Panc1 (cell line): ENCODE measurements at regions not wholly inside any gene's neighbourhood (a gene's known extent, or its start where the extent isn't known, plus 50 kb on each side); places are given as distances from the start of the nearest gene placed in this dataset.

Experiments used
- CTCF ChIP-seq: fragments of 450-650 bp; IDR thresholded peaks from 2 replicates; pipeline ENCODE4 v1.5.1; 2017; ENCODE audit warnings: mild to moderate bottlenecking
- REST ChIP-seq, 2 experiments: IDR thresholded peaks; 2 replicates each; pipeline ENCODE4 v1.6.1; 2011 to 2012; ENCODE audit warnings: low read depth in 2 of 2, control low read depth in 1 of 2, low read length in 1 of 2, mild to moderate bottlenecking in 1 of 2, moderate library complexity in 1 of 2; ENCODE audit not compliant: insufficient read depth in 1 of 2
- SIN3A ChIP-seq: IDR thresholded peaks from 2 replicates; pipeline ENCODE4 v1.6.1; 2012; ENCODE audit warnings: low read depth, mild to moderate bottlenecking, low read length, moderate library complexity, borderline replicate concordance; ENCODE audit not compliant: insufficient read depth

- TF ChIP-seq CTCF (no peak), REST (IDR thresholded peaks at IDR 0.05; ENCODE audit: insufficient read depth in 1 of 2, low read depth in 2 of 2, low read length in 1 of 2) (no peak), SIN3A (no peak)
Observed at GRCh38 chr2:11043245-11043644, 112.0 kb upstream of the SLC66A3 start.
